ENCODE measurements at regions not wholly inside any gene's neighbourhood (a gene's known extent, or its start where the extent isn't known, plus 50 kb on each side); places are given as distances from the start of the nearest gene placed in this dataset.

GRCh38 chr11:32012049-32012448 is 78.8 kb upstream of the RCN1 start:
- no peak for DNase-seq
- H3K4me3 ChIP-seq, result no peak overlapping the region
- H3K36me3 ChIP-seq (ENCODE audit: low read depth), result no peaks in the 10 kb centered on the region
- no peak for TF ChIP-seq CTCF (IDR thresholded peaks at IDR 0.05)
- H3K4me1 ChIP-seq (ENCODE audit: low read depth), result no peaks in the 10 kb centered on the region
- no peak for ATAC-seq
- no peaks in the 10 kb centered on the region for H3K9me3 ChIP-seq
- intact Hi-C loops (cut with DNase I, micrococcal nuclease), result no loop called here

GRCh38 chr11:32008880-32009551 is 81.9 kb upstream of the RCN1 start:
- TF ChIP-seq CTCF (IDR thresholded peaks at IDR 0.05), result no peak
- no peak overlapping the region for H3K4me3 ChIP-seq
- no peaks in the 10 kb centered on the region for H3K36me3 ChIP-seq (ENCODE audit: low read depth)
- H3K9me3 ChIP-seq, result no peaks in the 10 kb centered on the region
- DNase-seq (no peak), ATAC-seq (no peak)
- intact Hi-C loops (cut with DNase I, micrococcal nuclease), result no loop called here
- no peaks in the 10 kb centered on the region for H3K4me1 ChIP-seq (ENCODE audit: low read depth)

GRCh38 chr11:32006799-32007388 is 84.0 kb upstream of the RCN1 start:
- Histone ChIP-seq H3K36me3 (ENCODE audit: low read depth) (no peaks in the 10 kb centered on the region), H3K9me3 (no peaks in the 10 kb centered on the region), H3K4me3 (no peak overlapping the region), H3K4me1 (ENCODE audit: low read depth) (no peaks in the 10 kb centered on the region)
- TF ChIP-seq CTCF (IDR thresholded peaks at IDR 0.05), result peak; percentile 7
- DNase-seq (peak in 1 of 3 donors; percentile 10), ATAC-seq (peak; percentile 46)
- intact Hi-C loops (cut with DNase I, micrococcal nuclease), result no loop called here

GRCh38 chr11:32005786-32006416 is 85.0 kb upstream of the RCN1 start:
- no peaks in the 10 kb centered on the region for H3K4me1 ChIP-seq (ENCODE audit: low read depth)
- no peak overlapping the region for H3K4me3 ChIP-seq
- no peaks in the 10 kb centered on the region for H3K9me3 ChIP-seq
- no peak for TF ChIP-seq CTCF (IDR thresholded peaks at IDR 0.05)
- intact Hi-C loops (cut with DNase I, micrococcal nuclease), result no loop called here
- H3K36me3 ChIP-seq (ENCODE audit: low read depth), result no peaks in the 10 kb centered on the region
- DNase-seq (no peak), ATAC-seq (no peak)

- Histone ChIP-seq H3K4me3 (no peak overlapping the region), H3K36me3 (ENCODE audit: low read depth) (no peaks in the 10 kb centered on the region), H3K4me1 (ENCODE audit: low read depth) (no peaks in the 10 kb centered on the region), H3K9me3 (no peaks in the 10 kb centered on the region)
- no peak for TF ChIP-seq CTCF (IDR thresholded peaks at IDR 0.05)
- ATAC-seq (no peak), DNase-seq (no peak)
- intact Hi-C loops (cut with DNase I, micrococcal nuclease), result no loop called here
These were observed 87.5 kb upstream of the RCN1 start for GRCh38 chr11:32003335-32003734.

All from mucosa of descending colon (tissue), 3 donors.